ENCODE measurements at regions not wholly inside any gene's neighbourhood (a gene's known extent, or its start where the extent isn't known, plus 50 kb on each side); places are given as distances from the start of the nearest gene placed in this dataset.

DNA sequence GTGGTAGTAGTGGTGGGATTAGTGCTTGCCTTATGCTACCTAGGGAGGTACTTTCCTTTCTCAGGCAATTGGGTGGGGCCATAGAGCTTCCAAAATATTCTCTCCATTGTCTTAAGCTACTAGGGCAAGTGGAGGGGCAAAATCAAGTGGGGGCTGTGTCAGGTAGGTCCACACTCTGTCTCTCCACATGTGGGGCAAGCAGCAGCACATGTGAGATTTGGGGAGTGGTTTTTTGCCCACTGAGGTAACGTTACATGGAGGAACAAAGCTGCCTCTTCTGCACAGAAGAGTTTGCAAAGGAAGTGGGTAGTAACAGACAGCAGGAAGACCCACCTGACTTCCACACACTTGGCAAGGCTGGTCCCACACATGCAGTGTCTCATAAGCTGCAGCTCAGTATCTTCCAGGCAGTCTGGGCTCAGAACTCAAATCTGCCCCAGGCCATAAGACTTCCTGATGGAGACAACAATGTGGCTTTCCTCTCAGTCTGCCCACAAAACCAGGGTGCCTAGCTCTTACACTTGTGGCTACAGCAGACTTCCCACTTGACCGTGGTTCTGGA is 1581.5 kb upstream of the PCDH20 start:
- no peak for DNase-seq

GRCh38 chr13:62973804-62974203 is 1558.2 kb upstream of the PCDH20 start:
- no peak for DNase-seq

GRCh38 chr13:62964522-62964921 is 1548.9 kb upstream of the PCDH20 start:
- no peak for DNase-seq

- DNase-seq, result no peak
Measured at GRCh38 chr13:62960723-62961122, 1545.1 kb upstream of the PCDH20 start.

DNA sequence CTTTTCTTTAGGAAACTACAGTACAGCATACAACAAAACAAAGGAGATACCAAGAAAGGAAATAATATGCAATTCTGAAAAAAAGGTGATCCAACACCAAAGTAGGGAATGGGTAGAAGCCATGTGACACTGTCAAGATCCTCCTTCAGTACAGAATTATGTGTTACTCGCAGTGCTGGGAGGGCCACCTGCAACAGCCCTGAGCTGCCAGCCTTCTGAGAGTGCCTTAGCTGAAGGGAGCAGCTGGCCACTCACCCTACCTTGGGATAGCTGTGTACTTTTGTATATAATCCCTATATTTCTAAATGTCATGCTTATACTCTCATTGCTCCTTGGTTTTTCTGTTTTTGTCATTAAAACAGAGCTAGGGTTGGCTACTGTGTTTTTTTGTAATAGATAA is 1518.2 kb upstream of the PCDH20 start:
- no peak for DNase-seq

DNA sequence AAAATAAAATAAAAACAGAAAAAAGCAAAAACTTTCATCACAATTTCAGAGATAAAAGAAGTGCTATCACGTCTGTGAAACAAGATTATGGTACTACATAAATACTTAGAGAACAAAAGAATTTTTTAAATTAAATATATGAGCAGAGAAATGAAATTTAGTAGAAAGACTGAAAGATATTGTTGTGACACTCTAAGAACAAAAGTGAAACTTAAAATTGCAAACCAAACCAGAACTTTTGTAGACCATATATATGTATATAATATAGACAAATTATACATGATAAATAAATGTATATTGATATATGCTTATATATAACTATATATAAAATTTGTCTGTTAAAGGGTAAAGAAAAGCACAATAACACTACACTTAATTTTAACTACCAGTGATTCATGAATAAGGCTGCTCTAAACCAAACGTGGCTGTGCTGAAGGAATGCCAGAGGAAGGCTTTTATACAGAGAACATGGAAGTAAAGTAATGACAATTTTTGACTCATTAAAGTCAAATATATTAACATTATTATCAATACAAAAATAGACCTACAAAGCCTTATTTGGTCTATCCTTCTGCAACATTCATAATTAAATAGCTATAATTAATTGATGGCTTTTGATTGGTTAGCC is 1516.7 kb upstream of the PCDH20 start:
- no peak for DNase-seq

- no peak for DNase-seq
Measured at GRCh38 chr13:62931853-62932252, 1516.2 kb upstream of the PCDH20 start.

GRCh38 chr13:62924395-62924794 is 1508.7 kb upstream of the PCDH20 start:
- DNase-seq, result no peak

DNA sequence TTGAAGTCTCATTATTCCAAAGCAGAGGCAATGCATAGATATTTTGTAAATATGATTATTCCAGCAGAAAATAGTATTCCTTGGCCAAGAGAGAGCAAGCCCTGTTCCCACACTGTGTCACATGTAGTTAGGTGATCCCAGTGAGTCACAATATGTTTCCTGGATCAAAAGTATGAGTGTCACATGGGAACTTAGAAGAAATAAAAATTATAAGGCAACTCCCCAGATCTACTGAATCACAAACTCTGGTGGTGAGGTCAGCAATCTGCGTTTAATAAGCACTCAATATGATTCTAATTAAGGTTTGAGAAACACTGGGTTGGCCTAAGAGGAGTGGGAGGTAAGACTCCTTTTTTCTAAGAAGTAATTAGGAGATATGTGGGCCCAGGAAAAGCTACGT is 1504.5 kb upstream of the PCDH20 start:
- DNase-seq, result no peak

- no peak for DNase-seq
Measured at GRCh38 chr13:62919491-62919890, 1503.8 kb upstream of the PCDH20 start.

- no peak for DNase-seq
Measured at GRCh38 chr13:62910541-62911060, 1495.0 kb upstream of the PCDH20 start.

- DNase-seq, result no peak
Measured at GRCh38 chr13:62908321-62908720, 1492.7 kb upstream of the PCDH20 start.

DNA sequence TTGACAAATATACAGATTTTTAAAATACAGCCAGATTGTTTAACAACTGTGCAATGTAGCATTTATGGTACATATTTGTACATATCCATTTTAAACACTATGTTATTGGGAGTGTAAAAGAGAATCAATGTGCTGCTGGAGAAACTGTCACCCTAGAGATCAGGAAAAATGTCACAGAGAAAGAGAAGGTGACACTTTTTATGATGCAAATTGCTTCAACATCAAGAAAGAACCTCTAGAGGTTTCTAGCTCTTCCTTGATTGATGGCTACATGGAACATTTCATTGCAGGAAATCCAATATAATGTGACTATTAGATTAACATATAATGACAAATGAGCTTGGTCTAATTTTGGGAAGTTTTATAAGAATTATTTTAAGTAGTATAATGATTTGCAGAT is 1491.2 kb upstream of the PCDH20 start:
- DNase-seq, result no peak

GRCh38 chr13:62906469-62906868 is 1490.8 kb upstream of the PCDH20 start:
- DNase-seq, result no peak

DNA sequence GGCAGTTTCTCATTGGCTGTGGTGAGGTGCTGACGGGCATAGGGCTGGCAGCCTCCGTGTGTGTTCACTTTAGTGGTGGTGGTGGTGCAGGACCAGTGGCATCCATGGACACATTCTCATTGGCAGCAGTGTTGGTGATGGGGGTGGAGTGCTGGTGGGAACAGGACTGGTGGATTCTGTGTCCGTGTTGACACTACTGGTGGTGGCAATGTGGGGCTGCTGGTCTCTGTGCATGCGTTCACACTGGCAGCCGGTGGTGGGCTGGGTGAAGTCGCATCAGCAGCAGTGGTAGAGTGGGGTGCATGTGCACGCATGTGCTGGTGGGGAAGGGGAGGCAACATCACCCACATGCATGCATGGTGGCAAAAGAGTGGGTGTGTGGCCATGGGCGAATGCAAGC is 1471.4 kb upstream of the PCDH20 start:
- no peak for DNase-seq

- no peak for DNase-seq
Measured at GRCh38 chr13:62879071-62879470, 1463.4 kb upstream of the PCDH20 start.

GRCh38 chr13:62875118-62875640 is 1459.5 kb upstream of the PCDH20 start:
- no peak for DNase-seq

GRCh38 chr13:62850331-62850730 is 1434.7 kb upstream of the PCDH20 start:
- no peak for DNase-seq

DNA sequence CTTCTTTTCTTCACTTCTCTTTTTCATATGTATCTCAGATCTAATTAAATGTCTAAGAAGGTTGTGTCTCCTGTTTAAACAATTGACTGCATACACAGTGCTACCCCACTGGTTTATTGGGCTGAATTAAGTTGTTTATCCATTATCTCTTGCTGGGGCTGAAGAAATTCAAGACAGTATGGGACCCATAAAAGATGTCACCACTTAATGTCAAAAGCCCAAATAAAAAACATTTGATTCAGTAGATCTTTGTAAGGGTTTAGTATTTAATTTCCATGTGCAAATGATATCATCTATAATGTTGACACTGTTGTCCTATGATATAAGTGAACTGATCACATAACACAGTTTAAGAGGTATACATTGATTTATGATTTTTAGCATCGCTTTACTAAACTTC is 1431.9 kb upstream of the PCDH20 start:
- no peak for DNase-seq

DNA sequence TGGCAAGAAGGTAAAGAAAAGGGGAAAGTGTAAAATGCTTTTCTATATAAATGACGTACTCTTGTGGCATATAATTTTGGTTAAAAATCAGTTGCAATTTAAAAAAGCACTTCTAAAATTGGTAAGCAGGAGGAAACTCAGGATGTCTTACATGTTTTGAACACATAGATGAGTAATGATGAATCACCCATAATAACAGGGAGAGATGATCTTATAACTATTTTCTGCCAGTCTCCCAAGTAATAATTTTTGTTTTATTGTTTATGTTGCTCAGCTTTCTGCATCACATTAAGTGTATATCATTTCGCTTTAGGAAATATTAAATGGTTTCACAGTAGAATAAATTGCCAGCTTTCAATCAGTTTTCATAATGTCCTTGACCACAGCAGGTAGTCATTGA is 1430.7 kb upstream of the PCDH20 start:
- DNase-seq, result no peak

DNA sequence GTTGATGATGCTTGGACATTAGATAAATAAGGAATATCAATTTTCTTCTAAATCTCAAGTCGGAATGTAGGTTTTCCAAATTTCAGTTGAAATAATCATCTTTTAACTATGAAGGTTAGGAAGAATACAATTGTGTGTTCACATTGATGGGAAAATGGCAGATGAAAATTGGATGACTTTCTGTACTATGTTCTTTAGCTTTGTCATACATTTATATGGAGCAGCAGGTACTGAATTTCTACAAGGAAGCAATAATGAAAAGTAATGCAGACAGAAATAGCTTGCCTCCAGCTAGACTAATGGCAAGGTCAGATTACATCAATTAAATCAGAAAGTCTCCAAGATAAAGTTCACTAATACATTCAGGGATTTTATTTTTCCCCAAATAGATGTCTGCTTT is 1423.7 kb upstream of the PCDH20 start:
- no peak for DNase-seq

GRCh38 chr13:62838929-62839328 is 1423.3 kb upstream of the PCDH20 start:
- no peak for DNase-seq

DNA sequence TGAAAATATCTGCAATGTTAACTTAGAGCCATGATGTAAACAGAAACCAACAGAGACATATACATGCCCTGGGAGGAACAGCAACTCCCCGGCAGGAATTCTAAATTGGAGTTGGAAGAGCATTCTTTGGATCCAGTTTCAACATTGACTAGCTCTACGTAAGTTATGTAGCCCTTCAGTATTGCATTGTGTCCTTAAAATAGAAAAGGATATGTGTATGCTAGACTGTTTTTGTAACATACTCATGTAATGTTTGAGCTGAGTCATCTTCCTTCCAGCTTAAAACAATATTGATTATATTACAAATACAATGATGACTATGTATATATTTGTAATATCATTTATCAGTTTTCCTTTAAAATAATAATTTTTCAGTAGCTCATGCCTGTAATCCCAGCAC is 1422.2 kb upstream of the PCDH20 start:
- no peak for DNase-seq

- no peak for DNase-seq
Measured at GRCh38 chr13:62829486-62829885, 1413.8 kb upstream of the PCDH20 start.

- DNase-seq, result no peak
Measured at GRCh38 chr13:62799931-62800436, 1384.3 kb upstream of the PCDH20 start.

Measured in hippocampal formation (tissue), 2 donors.